SU-DHL-6 (cell line): ENCODE measurements at regions not wholly inside any gene's neighbourhood (a gene's known extent, or its start where the extent isn't known, plus 50 kb on each side); places are given as distances from the start of the nearest gene placed in this dataset.

Source experiments
- EZH2phosphoT487 ChIP-seq: fragments of 200-600 bp; sonication (generic), shearing (Covaris generic); conservative IDR thresholded peaks from 2 replicates; pipeline ENCODE4 v1.6.1; 2018; ENCODE audit warnings: mild to moderate bottlenecking, antibody characterized with exemption, low read length, moderate library complexity, mixed read lengths
- TF ChIP-seq, protein P1 (sequence below): fragments of 200-600 bp; sonication (generic); IDR thresholded peaks from one replicate; pipeline ENCODE4 v1.5.1; 2017; ENCODE audit warnings: antibody characterized with exemption, mild to moderate bottlenecking, low read length, moderate library complexity; ENCODE audit not compliant: insufficient read depth, poor library complexity, severe bottlenecking

DNA sequence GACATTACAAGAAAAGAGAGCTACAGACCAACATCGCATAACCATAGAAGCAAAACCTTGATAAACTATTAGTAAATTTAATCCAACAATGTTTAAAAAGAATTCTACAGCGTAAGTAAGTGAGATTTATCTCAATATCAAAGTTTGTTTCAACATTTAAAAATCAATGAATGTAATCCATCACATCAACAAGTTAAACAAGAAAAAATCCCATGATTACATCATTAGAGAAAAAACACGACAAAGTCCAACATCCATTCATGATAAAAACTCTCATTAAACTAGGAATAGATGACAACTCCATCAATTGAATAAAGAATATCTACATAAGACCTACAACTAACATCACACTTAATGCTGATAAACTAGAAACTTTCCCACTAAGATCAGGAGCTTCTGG is 239.0 kb upstream of the GGTLC1 start:
- TF ChIP-seq, protein P1, sequence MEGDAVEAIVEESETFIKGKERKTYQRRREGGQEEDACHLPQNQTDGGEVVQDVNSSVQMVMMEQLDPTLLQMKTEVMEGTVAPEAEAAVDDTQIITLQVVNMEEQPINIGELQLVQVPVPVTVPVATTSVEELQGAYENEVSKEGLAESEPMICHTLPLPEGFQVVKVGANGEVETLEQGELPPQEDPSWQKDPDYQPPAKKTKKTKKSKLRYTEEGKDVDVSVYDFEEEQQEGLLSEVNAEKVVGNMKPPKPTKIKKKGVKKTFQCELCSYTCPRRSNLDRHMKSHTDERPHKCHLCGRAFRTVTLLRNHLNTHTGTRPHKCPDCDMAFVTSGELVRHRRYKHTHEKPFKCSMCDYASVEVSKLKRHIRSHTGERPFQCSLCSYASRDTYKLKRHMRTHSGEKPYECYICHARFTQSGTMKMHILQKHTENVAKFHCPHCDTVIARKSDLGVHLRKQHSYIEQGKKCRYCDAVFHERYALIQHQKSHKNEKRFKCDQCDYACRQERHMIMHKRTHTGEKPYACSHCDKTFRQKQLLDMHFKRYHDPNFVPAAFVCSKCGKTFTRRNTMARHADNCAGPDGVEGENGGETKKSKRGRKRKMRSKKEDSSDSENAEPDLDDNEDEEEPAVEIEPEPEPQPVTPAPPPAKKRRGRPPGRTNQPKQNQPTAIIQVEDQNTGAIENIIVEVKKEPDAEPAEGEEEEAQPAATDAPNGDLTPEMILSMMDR: no peak
- TF ChIP-seq EZH2phosphoT487: no peak
